GM21723 (cell line): ENCODE measurements at regions not wholly inside any gene's neighbourhood (a gene's known extent, or its start where the extent isn't known, plus 50 kb on each side); places are given as distances from the start of the nearest gene placed in this dataset.

Experiments
- ATAC-seq: cut with Tn5 transposase; IDR thresholded peaks from one replicate; pipeline ENCODE4 v1.9.1; 2021; ENCODE audit warnings: mild to moderate bottlenecking, moderate library complexity; ENCODE audit not compliant: unreplicated experiment

- ATAC-seq: no peak
These were observed 58.3 kb downstream of the CXCL12 start for GRCh38 chr10:44326474-44327030.

GRCh38 chr10:44325596-44326307 lies 59.1 kb downstream of the CXCL12 start:
- ATAC-seq: no peak

GRCh38 chr10:44325157-44325556 lies 59.7 kb downstream of the CXCL12 start:
- ATAC-seq: no peak

- no peak for ATAC-seq
These were observed 61.1 kb downstream of the CXCL12 start for GRCh38 chr10:44323838-44324237.

GRCh38 chr10:44322137-44322536 lies 62.8 kb downstream of the CXCL12 start:
- no peak for ATAC-seq

GRCh38 chr10:44320756-44321155 lies 64.1 kb downstream of the CXCL12 start:
- no peak for ATAC-seq

GRCh38 chr10:44317856-44318255 lies 67.0 kb downstream of the CXCL12 start:
- ATAC-seq: no peak

GRCh38 chr10:44316922-44317215 lies 68.0 kb downstream of the CXCL12 start:
- no peak for ATAC-seq

- peak; percentile 50 for ATAC-seq
These were observed 68.5 kb downstream of the CXCL12 start for GRCh38 chr10:44316187-44316921.

GRCh38 chr10:44314802-44315460 lies 70.0 kb downstream of the CXCL12 start:
- ATAC-seq: no peak

- ATAC-seq: no peak
These were observed 71.1 kb downstream of the CXCL12 start for GRCh38 chr10:44313761-44314165.

GRCh38 chr10:44312401-44312800 lies 72.5 kb downstream of the CXCL12 start:
- ATAC-seq: peak; percentile 36

GRCh38 chr10:44311563-44312051 lies 73.3 kb downstream of the CXCL12 start:
- no peak for ATAC-seq

- ATAC-seq: peak; percentile 81
These were observed 73.9 kb downstream of the CXCL12 start for GRCh38 chr10:44310762-44311562.

GRCh38 chr10:44309939-44310761 lies 74.7 kb downstream of the CXCL12 start:
- ATAC-seq: no peak

GRCh38 chr10:44309361-44309760 lies 75.5 kb downstream of the CXCL12 start:
- no peak for ATAC-seq

- ATAC-seq: no peak
These were observed 76.0 kb downstream of the CXCL12 start for GRCh38 chr10:44308935-44309334.

- peak; percentile 40 for ATAC-seq
These were observed 77.2 kb downstream of the CXCL12 start for GRCh38 chr10:44307691-44308090.

GRCh38 chr10:44306762-44307161 lies 78.1 kb downstream of the CXCL12 start:
- ATAC-seq: no peak

- ATAC-seq: no peak
These were observed 78.7 kb downstream of the CXCL12 start for GRCh38 chr10:44306147-44306710.
